GM21528 (cell line): ENCODE measurements at regions not wholly inside any gene's neighbourhood (a gene's known extent, or its start where the extent isn't known, plus 50 kb on each side); places are given as distances from the start of the nearest gene placed in this dataset.

Experiments used
- ATAC-seq: cut with Tn5 transposase; IDR thresholded peaks from one replicate; pipeline ENCODE4 v1.9.1; 2021; ENCODE audit warnings: mild to moderate bottlenecking, moderate library complexity; ENCODE audit not compliant: unreplicated experiment, low FRiP score

GRCh38 chrX:121102101-121102500 is 54.7 kb downstream of the GLUD2 start:
- no peak for ATAC-seq

- ATAC-seq: no peak
Observed at GRCh38 chrX:121103381-121103780, 56.0 kb downstream of the GLUD2 start.

- no peak for ATAC-seq
Observed at GRCh38 chrX:121106484-121107235, 59.2 kb downstream of the GLUD2 start.

GRCh38 chrX:121109986-121110385 is 62.6 kb downstream of the GLUD2 start:
- no peak for ATAC-seq

- no peak for ATAC-seq
Observed at GRCh38 chrX:121110536-121110935, 63.1 kb downstream of the GLUD2 start.

- no peak for ATAC-seq
Observed at GRCh38 chrX:121114691-121115090, 67.3 kb downstream of the GLUD2 start.

GRCh38 chrX:121120690-121121605 is 73.5 kb downstream of the GLUD2 start:
- ATAC-seq: no peak

GRCh38 chrX:121122332-121122731 is 74.9 kb downstream of the GLUD2 start:
- ATAC-seq: no peak

GRCh38 chrX:121128925-121129877 is 81.8 kb downstream of the GLUD2 start:
- no peak for ATAC-seq

- ATAC-seq: no peak
Observed at GRCh38 chrX:121132675-121133074, 85.3 kb downstream of the GLUD2 start.

GRCh38 chrX:121135488-121136207 is 88.2 kb downstream of the GLUD2 start:
- no peak for ATAC-seq

- no peak for ATAC-seq
Observed at GRCh38 chrX:121146059-121146628, 98.7 kb downstream of the GLUD2 start.

- no peak for ATAC-seq
Observed at GRCh38 chrX:121150217-121150616, 102.8 kb downstream of the GLUD2 start.

- peak; percentile 82 for ATAC-seq
Observed at GRCh38 chrX:121151293-121151692, 103.9 kb downstream of the GLUD2 start.

GRCh38 chrX:121154858-121155404 is 107.5 kb downstream of the GLUD2 start:
- no peak for ATAC-seq

GRCh38 chrX:121160987-121161386 is 113.6 kb downstream of the GLUD2 start:
- peak; percentile 90 for ATAC-seq

- peak; percentile 62 for ATAC-seq
Observed at GRCh38 chrX:121161501-121161933, 114.1 kb downstream of the GLUD2 start.

- no peak for ATAC-seq
Observed at GRCh38 chrX:121163443-121163842, 116.0 kb downstream of the GLUD2 start.

GRCh38 chrX:121165930-121166359 is 118.5 kb downstream of the GLUD2 start:
- ATAC-seq: no peak
